Liver (tissue), 3 donors: ENCODE measurements at regions not wholly inside any gene's neighbourhood (a gene's known extent, or its start where the extent isn't known, plus 50 kb on each side); places are given as distances from the start of the nearest gene placed in this dataset.

Experiments
- ATF3 ChIP-seq: IDR thresholded peaks from 2 replicates; pipeline ENCODE4 v1.6.1; 2016; ENCODE audit warnings: antibody characterized with exemption
- CTCF ChIP-seq: fragments of 150-350 bp; IDR thresholded peaks from 2 replicates; pipeline ENCODE4 v1.5.1; 2017; ENCODE audit warnings: improper control_type of control experiment, low read depth, low read length; ENCODE audit not compliant: missing input control
- FOXA1 ChIP-seq: IDR thresholded peaks from 2 replicates; pipeline ENCODE4 v1.6.1; 2016; ENCODE audit warnings: antibody characterized with exemption
- GABPA ChIP-seq, 2 donors: IDR thresholded peaks in 1 of 2; conservative IDR thresholded peaks in 1 of 2; 2 replicates each; pipeline ENCODE4 v1.6.1; 2016; ENCODE audit warnings: antibody characterized with exemption in 2 of 2, mild to moderate bottlenecking in 1 of 2, moderate library complexity in 1 of 2
- MAX ChIP-seq: IDR thresholded peaks from 2 replicates; pipeline ENCODE4 v1.6.1; 2016; ENCODE audit warnings: antibody characterized with exemption
- RAD21 ChIP-seq, 2 donors: IDR thresholded peaks; 2 replicates each; pipeline ENCODE4 v1.6.1; 2016; ENCODE audit warnings: antibody characterized with exemption in 2 of 2, mild to moderate bottlenecking in 2 of 2
- RXRA ChIP-seq, 2 donors: IDR thresholded peaks; 2 replicates each; pipeline ENCODE4 v1.6.1; 2017 to 2018; ENCODE audit warnings: antibody characterized with exemption in 2 of 2, mild to moderate bottlenecking in 1 of 2
- TAF1 ChIP-seq: conservative IDR thresholded peaks from 2 replicates; pipeline ENCODE4 v1.6.1; 2016; ENCODE audit warnings: antibody characterized with exemption, mild to moderate bottlenecking
- YY1 ChIP-seq: IDR thresholded peaks from 2 replicates; pipeline ENCODE4 v1.6.1; 2016; ENCODE audit warnings: antibody characterized with exemption, mild to moderate bottlenecking
- TF ChIP-seq, protein P1 (sequence below): IDR thresholded peaks from 2 replicates; pipeline ENCODE4 v1.6.1; 2016; ENCODE audit warnings: antibody characterized with exemption
- donor health status: healthy.
- donor health status: healthy.

- TF ChIP-seq CTCF (no peak), FOXA1 (no peak), GABPA (IDR thresholded peaks at IDR 0.05 in 1 of 2, conservative IDR thresholded peaks at IDR 0.05 in 1 of 2) (no peak), MAX (no peak), RAD21 (IDR thresholded peaks at IDR 0.05) (no peak), RXRA (IDR thresholded peaks at IDR 0.05) (no peak), ATF3 (no peak), YY1 (no peak), TAF1 (no peak)
- TF ChIP-seq, protein P1, sequence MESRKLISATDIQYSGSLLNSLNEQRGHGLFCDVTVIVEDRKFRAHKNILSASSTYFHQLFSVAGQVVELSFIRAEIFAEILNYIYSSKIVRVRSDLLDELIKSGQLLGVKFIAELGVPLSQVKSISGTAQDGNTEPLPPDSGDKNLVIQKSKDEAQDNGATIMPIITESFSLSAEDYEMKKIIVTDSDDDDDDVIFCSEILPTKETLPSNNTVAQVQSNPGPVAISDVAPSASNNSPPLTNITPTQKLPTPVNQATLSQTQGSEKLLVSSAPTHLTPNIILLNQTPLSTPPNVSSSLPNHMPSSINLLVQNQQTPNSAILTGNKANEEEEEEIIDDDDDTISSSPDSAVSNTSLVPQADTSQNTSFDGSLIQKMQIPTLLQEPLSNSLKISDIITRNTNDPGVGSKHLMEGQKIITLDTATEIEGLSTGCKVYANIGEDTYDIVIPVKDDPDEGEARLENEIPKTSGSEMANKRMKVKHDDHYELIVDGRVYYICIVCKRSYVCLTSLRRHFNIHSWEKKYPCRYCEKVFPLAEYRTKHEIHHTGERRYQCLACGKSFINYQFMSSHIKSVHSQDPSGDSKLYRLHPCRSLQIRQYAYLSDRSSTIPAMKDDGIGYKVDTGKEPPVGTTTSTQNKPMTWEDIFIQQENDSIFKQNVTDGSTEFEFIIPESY, result no peak
Observed at GRCh38 chr22:22750335-22751042, 106.1 kb downstream of the GGTLC2 start.
